HG03439 (cell line): ENCODE measurements at regions not wholly inside any gene's neighbourhood (a gene's known extent, or its start where the extent isn't known, plus 50 kb on each side); places are given as distances from the start of the nearest gene placed in this dataset.
"Not testable (repeated sequence)": the region's sequence is repeated elsewhere in the genome, so short reads cannot be mapped to it uniquely, and the experiment has no call there.

Experiments
- ATAC-seq: cut with Tn5 transposase; IDR thresholded peaks from one replicate; pipeline ENCODE4 v1.9.1; 2021; ENCODE audit warnings: mild to moderate bottlenecking, moderate library complexity; ENCODE audit not compliant: unreplicated experiment

DNA sequence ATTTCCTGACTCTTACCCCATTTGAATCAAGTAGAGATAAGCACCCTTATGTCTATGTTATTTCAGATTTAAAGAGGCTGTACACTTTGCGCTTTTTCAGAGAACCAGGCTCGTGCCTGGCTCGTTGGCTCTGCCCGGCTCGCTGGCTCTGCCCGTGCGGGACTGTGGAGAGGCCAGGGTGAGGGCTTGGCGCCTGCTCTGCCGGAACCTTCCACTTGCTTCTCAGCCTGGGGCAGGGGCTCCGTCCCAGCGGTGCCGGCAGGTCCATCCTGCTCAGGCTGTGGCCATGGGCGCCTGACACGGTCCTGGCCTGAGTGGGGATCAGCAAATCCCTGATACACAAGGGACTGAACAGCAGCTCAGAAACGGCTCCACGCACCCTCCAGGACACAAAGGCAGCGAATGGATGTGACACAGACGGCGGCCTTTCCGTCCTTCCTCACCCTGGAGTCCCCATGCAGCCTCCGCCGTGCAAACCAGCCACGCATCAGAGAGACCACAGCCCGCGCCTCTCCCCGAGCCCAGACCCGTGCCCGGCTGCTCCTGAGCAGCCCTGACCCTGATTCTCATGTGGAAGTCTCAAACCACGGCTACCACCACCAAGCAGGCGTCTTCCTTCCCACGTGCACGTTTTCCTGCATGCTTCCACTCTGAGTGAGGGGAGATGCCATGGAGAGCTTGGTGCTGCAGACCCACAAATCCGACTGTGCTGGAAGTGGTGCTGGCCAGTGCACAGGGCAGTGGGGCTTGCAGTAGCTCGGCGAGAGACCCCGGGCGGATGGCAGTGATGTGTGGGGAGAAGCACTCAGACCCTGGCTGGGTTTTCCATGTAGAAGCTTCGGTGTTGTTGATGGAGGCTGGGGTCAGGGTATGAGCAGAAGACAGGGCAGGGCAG is 233.9 kb downstream of the ERMARD start:
- ATAC-seq, result no peak

DNA sequence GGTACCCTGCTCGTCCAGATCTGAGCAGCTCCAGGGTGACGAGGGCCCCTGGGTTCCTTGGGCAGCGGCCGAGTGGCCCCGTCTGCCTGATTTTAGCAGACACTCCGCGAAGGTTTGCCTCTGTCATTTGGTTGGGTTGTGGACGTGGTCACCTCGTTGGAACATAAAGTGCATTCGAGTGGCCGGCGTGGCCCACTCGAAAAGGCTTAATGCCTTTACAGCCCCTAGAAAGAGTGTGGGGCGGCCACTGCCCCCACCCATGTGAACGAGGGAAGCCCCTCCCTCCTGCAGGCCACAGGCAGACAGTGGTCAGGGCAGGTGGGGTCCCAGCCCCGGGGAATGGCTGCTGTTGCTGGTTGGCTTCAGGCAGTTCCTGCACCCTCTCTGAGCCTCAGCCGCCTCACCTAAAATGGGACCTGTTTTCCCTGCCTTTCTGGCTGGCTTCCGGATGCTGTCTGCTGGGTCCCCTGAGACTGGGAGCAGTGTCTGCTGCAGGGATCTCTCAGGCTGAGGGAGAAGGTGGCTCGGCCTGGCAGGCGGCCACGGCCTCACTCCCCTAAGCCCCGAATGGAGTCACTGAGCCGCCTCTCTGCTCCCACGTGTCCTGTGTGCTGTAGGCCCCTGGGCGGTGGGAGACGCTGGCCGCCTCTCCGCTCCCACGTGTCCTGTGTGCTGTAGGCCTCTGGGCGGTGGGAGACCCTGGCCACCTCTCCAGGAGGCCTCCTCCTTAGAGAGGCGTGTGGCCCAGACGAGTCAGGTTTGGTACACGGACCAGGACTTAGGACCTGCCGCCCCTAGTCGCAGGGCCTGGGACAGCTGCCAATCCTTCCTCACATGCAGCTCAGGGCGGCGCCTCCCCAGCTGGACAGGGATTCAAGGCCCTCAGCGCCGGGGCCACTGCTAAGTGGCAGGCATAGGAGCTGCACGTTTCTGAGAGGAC is 233.0 kb downstream of the ERMARD start:
- no peak for ATAC-seq

DNA sequence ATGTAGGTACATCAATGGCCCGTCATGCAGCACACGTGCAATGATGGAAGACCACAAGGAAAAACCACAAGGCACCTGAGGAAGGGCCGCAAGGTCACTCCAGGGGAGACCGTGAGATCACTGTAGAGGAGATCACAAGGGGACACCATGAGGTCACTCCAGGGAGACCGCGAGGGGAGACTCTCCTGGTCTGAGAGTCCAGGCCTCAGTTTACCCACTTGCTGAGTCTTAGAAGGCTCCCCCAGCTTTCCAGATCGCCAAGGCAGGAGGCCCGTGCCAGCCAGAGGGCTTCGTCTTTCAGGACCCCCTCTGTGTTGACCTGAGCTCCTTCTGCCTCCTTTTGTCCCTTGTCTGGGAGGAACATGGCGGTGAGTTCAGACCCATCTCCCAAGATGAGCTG is 232.2 kb downstream of the ERMARD start:
- ATAC-seq, result no peak

DNA sequence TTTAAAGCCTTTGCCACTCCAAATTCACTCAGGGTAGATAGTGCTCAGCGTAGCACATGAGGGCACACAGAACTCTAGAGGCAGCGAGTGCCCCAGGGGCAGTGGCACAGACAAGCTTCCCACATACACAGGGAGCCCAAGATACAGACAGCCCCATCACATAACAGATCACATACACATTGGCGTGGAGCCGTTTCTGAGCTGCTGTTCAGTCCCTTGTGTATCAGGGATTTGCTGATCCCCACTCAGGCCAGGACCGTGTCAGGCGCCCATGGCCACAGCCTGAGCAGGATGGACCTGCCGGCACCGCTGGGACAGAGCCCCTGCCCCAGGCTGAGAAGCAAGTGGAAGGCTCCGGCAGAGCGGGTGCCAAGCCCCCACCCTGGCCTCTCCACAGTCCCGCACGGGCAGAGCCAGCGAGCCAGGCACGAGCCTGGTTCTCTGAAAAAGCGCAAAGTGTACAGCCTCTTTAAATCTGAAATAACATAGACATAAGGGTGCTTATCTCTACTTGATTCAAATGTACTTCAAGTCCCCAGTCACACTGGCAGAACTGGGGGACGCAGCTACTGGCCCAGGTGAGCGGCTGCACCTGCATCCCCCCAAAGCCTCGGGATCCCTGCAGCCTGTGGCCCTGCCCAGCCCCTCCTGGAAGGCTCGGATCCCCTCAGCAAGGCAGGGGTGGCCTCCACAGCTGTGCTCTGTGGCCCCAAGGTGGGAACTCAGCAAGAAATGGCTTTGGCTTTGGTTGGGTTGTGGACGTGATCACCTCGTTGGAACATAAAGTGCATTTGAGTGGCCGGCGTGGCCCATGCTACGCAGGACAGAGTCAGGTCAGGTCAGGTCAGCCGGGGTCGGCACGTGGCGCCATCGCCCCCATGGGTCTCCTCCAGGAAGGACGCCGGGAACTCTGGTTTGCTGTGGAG is 231.3 kb downstream of the ERMARD start:
- no peak for ATAC-seq

DNA sequence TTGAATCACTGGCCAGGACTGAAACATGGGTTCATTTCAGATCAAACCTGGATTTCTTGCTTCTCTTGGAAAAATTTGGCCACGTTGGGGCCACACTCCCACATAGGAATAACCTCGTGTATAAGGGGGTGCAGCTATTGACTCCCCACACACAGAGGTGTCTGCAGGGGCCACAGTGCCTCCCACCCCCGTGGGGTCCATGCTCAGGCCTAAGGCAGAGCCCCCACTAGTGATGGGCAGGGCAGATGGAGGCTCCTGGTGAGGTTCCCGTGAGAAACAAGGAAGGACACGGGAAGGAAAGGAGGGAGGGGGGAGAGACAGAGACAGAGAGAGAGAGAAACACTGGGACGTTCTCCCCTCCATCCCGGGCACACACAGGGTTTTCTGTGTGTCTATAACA is 230.5 kb downstream of the ERMARD start:
- no peak for ATAC-seq

DNA sequence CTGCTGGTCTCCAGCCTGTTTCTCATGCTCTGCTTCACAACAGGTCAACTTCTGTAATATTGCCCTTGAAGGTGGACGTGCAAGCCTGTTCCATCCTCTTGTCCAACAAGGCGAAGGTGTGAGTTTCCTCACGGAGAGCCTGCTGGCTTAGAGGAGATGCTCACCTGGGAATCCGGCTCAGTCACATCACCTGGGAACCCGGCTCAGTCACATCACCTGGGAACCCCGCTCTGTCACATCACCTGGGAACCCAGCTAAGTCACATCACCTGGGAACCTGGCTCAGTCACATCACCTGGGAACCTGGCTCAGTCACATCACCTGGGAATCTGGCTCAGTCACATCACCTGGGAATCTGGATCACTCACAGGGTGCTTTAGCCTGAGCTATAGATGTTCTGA is 230.1 kb downstream of the ERMARD start:
- ATAC-seq, result no peak

DNA sequence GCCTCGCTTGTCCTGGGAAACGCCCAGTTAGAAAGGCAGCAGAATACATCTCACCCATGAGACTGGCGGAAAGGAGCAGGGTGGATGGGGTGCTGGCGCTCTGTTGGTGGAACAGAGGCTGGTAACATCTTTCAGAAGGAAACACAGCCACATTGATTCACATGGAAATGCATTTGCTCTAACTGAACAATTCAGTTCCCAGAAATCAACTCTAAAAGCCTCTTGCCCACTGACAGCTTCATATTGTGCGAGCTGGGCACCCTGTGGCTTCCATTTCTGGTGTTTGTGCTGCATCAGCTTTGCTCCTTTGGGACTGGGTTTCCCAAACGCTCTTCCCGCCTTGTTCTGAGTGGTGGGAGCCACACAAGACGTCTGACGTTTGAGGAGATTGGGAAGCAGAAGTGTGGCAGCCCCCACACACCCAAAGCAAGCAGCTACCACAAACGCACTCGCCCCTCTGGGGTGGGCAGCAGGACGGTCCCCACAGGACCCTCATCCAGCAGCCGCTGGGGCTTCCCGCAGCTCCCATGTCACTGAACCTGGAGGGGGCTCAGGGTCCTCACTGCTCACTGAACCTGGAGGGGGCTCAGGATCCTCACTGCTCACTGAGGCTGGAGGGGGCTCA is 229.5 kb downstream of the ERMARD start:
- no peak for ATAC-seq

DNA sequence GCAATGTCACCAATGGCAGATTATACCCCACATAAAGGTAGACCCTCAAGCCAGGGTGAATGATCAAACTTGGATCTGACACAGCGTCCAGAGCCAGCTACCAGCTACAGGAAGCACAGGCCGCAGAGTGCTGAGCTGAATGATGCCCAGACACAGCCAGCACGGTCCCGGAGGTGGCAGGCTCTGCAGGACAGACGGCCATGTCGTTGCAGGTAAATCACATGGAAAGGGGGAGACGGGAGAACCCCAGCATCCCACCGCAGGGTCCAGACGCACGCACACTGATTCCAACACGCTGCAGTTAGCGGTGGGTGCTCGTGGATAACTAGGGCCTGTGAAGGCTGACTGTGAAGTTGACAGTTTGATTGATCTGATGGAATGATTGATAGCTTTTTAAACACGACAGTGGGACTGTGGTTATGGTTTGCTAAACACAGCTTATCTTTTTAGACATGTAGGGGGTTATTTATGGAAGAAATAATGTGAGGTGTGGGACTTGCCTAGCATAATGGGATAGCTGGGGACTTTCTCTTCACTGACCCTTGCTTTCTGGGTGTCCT is 228.5 kb downstream of the ERMARD start:
- no peak for ATAC-seq

DNA sequence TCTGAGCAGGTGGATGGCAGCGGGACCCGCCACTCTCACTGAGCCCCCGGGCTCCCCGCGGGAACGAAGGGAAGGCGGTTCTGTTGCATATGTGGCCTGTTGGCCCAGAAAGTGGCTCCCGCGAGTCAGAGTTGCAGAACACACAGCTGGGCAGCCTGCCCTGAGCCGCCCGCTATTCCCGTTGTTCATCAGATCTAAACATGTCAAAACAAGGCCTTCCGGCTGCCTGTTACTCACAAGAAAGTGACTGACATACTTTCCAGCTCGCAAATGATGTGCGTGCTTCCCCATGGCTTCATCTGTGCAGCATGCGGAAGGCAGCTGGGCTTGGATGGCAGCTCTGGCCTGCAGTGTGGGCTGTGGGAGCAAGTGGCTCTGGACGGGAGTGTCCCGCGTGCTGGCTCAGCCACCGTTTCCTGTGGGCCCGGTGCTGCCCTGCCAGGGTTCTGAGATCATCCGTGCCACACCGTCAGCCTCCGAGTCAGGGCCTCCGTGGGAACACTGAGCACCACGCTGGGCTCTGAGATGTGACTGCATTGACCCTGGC is 227.3 kb downstream of the ERMARD start:
- no peak for ATAC-seq

DNA sequence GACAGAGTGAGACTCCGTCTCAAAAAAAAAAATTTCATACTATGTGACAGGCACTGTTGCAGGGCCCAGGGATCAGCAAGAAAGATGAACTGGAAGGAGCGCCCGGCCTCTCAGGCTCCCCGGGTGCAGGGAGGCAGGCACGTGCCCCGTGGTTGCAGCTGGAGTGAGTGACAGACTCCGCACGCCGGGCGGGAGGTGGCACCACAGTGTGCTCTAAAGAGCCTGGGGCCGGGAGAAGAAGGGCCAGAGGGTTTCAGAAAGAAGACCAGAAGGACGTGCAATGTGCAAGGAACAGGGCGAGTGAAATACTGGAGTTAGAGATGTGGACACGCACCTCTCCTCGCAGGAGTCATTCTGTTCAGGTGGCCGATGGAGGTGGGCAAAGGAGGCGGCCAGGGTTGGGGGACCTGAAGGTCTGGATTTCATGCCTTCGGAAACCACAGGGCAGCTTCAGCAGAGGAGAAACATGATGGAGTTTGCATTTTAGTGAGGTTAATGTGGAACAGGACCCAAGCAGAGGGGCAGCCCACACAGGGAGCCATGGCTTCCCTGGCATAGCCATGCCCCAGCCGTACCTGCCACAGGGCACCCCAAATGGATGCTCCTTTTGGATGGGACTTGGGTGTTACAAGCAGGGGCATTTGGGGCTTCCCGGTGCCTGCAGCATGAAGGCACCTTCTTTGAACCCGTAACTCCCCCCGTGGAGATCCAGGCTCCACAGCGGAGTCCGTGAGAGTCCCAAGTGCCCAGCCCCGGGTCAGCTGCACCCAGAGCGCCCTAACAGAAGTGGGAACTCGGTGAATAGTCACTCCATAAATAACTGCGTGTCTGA is 226.2 kb downstream of the ERMARD start:
- ATAC-seq, result no peak

DNA sequence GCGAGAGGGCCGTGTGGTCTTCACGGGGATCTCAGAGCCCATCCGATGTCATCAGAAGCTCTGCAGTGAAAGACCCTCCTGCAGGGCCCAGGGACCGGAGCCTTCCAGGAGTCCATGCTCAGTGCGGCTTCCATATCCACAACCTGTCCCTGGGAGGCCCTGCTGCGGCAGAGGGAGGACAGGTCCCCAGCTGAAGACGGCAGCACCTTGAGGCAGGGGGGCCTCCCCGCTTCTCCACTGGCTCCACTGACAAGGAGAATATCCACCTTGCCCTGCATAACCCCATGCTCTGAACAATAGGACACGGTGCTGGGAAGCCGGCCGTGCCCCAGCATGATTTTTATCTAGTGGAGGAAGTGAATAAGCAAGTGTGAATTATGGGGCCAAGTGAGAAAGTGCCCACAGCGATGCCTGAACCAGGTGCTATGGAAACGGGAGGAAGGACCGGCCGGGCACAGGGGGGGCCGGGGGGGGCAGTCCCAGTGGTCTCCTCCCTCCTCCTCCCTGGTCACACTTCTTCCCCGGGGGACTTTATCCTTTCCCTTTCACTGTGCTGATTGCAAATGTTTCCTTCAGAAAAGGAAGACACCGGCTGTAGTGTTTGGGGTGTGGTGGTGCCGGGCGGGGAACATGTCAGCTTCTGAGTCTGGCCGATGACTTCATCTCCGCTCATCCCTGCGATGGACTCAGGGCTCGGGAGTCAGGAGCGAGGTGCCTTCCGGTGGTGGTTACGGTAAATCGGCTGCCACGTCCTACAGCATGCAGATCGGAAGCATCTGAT is 225.1 kb downstream of the ERMARD start:
- ATAC-seq, result no peak

DNA sequence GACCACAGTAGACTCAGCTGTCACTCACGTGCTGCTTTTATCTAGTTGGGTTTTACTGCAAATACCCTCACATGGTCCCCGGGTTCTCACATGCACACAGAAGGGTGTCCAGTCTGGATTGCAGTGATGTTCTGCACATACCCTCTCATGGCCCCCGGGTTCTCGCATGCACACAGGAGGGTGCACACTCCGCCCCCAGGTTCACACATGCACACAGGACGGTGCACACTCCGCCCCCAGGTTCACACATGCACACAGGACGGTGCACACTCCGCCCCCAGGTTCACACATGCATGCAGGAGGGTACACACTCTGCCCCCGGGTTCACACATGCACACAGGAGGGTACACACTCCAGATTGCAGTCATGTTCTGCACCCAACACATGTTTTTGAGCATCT is 224.3 kb downstream of the ERMARD start:
- ATAC-seq, result no peak

DNA sequence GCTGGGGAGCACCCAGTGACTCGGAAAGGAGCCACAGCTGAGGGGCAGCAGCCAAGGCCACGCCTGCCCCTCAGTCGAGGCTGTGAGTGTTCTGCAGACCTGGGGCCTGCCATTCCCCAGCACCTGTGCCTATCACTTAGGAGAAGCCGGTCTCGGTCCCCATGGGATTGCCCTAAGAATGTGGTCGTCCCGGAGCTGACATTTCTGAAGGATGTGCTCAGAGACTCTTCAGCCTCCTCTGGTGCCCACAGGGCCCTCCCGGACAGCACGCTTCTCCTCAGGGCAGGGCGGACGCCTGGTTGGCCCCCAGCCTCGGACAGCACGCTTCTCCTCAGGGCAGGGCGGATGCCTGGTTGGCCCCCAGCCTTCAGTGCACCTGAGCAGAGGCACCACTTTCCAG is 223.9 kb downstream of the ERMARD start:
- ATAC-seq, result no peak

DNA sequence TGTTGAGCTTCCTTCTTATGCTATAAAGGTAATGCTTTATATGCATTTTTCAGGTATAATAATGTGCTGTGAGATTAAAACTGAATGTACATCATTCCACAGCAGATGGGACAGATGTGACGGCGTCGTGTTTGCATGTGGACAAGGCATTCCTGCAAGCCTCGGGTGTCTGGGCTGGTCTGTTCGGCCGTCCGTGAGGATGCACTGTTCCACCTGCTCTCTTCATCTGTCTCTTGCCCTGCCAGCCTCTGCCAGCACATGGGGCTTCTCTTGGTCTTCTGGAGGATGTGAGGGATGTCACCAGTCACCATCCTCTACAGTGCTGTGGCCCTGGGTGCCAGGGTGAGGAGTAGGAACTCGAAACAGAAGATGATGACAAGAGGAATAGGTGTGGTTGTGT is 223.2 kb downstream of the ERMARD start:
- ATAC-seq, result no peak

DNA sequence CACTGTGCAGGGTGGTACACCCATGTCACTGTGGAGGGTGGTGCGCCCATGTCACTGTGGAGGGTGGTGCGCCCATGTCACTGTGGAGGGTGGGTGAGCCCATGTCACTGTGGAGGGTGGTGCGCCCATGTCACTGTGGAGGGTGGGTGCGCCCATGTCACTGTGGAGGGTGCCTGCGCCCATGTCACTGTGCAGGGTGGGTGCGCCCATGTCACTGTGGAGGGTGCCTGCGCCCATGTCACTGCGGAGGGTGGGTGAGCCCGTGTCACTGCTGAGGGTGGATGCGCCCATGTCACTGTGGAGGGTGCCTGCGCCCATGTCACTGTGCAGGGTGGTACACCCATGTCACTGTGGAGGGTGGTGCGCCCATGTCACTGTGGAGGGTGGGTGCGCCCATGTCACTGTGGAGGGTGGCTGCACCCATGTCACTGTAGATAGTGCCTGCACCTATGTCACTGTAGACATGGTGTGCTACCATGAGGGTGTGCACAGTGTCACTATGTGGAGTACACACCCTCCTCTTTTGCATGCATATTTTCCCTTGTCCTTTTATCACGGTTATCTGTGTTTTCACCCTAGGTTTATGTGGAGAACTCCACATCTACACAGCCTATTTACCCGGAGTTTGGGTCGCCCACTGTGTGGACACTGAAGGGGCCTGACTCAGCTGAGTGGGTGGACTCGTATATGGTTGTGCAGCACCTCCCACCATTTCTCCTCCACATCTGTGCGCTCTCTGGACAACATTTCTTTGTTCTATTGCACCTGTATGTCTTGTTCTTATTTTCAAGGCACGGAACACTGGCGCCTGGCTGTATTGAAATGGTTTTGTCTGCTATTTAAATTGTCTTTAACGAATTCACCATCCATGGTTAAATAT is 222.4 kb downstream of the ERMARD start:
- ATAC-seq, result not testable (repeated sequence)

DNA sequence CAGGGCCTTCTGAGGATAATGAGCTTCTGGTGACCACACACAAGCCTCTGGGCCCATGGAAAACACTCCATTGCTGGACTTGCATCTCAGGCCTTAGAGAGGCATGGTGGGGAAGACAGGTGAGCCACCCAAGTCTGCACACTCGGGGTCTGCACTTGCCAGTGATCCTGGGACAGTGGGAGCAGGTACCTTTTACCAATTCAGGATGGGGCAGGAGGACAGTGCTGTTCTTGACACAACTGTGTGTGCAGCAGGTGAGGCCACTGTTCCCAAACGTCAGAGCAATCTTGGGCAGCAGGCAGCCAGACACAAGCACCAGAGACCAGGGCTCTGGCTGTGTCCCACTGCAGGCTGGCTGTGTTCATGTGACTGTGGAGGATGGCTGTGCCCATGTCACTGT is 221.3 kb downstream of the ERMARD start:
- ATAC-seq, result no peak

DNA sequence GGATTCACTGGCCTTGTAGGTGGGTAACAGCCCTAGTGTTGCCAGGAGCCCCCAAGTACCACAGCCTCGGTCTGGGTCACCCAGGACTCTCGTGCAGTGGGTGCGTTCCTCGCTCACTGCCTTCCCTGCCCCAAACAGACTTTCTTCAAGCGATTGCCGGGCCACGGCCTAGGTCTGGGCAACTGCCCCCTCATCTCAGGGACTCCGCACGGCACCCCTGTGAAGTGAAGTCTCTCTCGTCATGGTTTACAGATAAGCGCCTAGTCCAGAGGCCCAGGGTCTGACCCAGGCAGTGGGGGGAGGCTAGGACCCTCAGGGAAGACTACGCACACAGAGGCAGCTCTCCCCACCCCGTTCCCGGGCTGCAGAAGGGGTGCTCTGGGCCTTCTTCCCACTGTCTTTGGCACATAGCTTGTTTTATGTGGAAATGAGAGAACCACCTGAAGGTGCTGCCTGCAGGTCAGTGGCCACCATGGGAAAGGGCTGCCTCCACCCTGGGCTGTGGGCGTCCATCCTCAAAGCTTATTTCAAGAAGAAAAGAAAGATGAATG is 220.8 kb downstream of the ERMARD start:
- ATAC-seq, result no peak
